ENCODE measurements at regions not wholly inside any gene's neighbourhood (a gene's known extent, or its start where the extent isn't known, plus 50 kb on each side); places are given as distances from the start of the nearest gene placed in this dataset.
A peak's percentile ranks its signal among the peaks of the same experiment; 100 is the strongest.
"Not testable (repeated sequence)": the region's sequence is repeated elsewhere in the genome, so short reads cannot be mapped to it uniquely, and the experiment has no call there.

GRCh38 chr5:92271750-92272149 lies 888.6 kb upstream of the ARRDC3 start:
- H4K8ac ChIP-seq (ENCODE audit: low read depth, low read length); H3K4ac ChIP-seq (ENCODE audit: low read length); H3K9me3 ChIP-seq (replicated peaks in 1 of 2; ENCODE audit: control insufficient read depth in 2 of 2, insufficient read depth in 1 of 2, low read depth in 1 of 2, low read length in 2 of 2); H3K4me2 ChIP-seq (ENCODE audit: insufficient read depth, low read length, poor library complexity, severe bottlenecking); H2AFZ ChIP-seq (ENCODE audit: low read length); H3K36me3 ChIP-seq (replicated peaks in 1 of 2; ENCODE audit: control insufficient read depth in 2 of 2, insufficient read depth in 2 of 2, low read length in 2 of 2); H3K4me3 ChIP-seq (ENCODE audit: low read length in 2 of 2); H2BK12ac ChIP-seq (ENCODE audit: low read length); H2AK5ac ChIP-seq (ENCODE audit: low read depth, low read length); H2BK120ac ChIP-seq (ENCODE audit: low read depth, low read length); DNase-seq (ENCODE audit: low spot score); H2BK15ac ChIP-seq (ENCODE audit: low read length); H3K79me1 ChIP-seq (ENCODE audit: low read depth, low read length); H2BK5ac ChIP-seq (ENCODE audit: low read length); H3K18ac ChIP-seq (ENCODE audit: low read length); H3K14ac ChIP-seq (ENCODE audit: low read length); H3K23ac ChIP-seq (ENCODE audit: low read depth, low read length, poor library complexity); H4K91ac ChIP-seq (ENCODE audit: low read depth, low read length, poor library complexity); H3K4me1 ChIP-seq (ENCODE audit: control insufficient read depth in 2 of 2, insufficient read depth in 1 of 2, low read depth in 1 of 2, low read length in 2 of 2); H3K27ac ChIP-seq (replicated peaks; ENCODE audit: low read length); H3K27me3 ChIP-seq (ENCODE audit: control insufficient read depth in 3 of 3, insufficient read depth in 3 of 3, low read depth in 1 of 3, low read length in 3 of 3); H3K9ac ChIP-seq (ENCODE audit: low read depth, low read length, poor library complexity): not testable (repeated sequence)
- no CpG with 5 or more reads among the region's 1 CpG for WGBS, 2 donors (ENCODE audit: extremely low coverage in 2 of 2, insufficient read length in 2 of 2, insufficient replicate concordance in 1 of 2)

GRCh38 chr5:92268343-92268742 lies 885.2 kb upstream of the ARRDC3 start:
- Histone ChIP-seq H3K23ac (ENCODE audit: low read depth, low read length, poor library complexity) (peak overlapping the region; percentile 81), H3K4me2 (ENCODE audit: insufficient read depth, low read length, poor library complexity, severe bottlenecking) (no peak overlapping the region), H2AFZ (ENCODE audit: low read length) (no peak overlapping the region), H3K9me3 (replicated peaks in 1 of 2; ENCODE audit: control insufficient read depth in 2 of 2, insufficient read depth in 1 of 2, low read depth in 1 of 2, low read length in 2 of 2) (no peaks in the 10 kb centered on the region), H2BK5ac (ENCODE audit: low read length) (no peak overlapping the region), H3K36me3 (replicated peaks in 1 of 2; ENCODE audit: control insufficient read depth in 2 of 2, insufficient read depth in 2 of 2, low read length in 2 of 2) (no peaks in the 10 kb centered on the region), H4K91ac (ENCODE audit: low read depth, low read length, poor library complexity) (peak overlapping the region; percentile 40), H3K4me3 (ENCODE audit: low read length in 2 of 2) (no peak overlapping the region), H3K27me3 (ENCODE audit: control insufficient read depth in 3 of 3, insufficient read depth in 3 of 3, low read depth in 1 of 3, low read length in 3 of 3) (no peaks in the 10 kb centered on the region), H3K79me1 (ENCODE audit: low read depth, low read length) (no peaks in the 10 kb centered on the region), H2BK120ac (ENCODE audit: low read depth, low read length) (no peak overlapping the region), H3K4ac (ENCODE audit: low read length) (no peak overlapping the region), H2BK15ac (ENCODE audit: low read length) (no peak overlapping the region), H4K8ac (ENCODE audit: low read depth, low read length) (no peak overlapping the region), H2AK5ac (ENCODE audit: low read depth, low read length) (no peak overlapping the region), H3K18ac (ENCODE audit: low read length) (peak overlapping the region; percentile 77), H3K27ac (replicated peaks; ENCODE audit: low read length) (no peak overlapping the region), H2BK12ac (ENCODE audit: low read length) (no peak overlapping the region), H3K14ac (ENCODE audit: low read length) (peak overlapping the region; percentile 90), H3K4me1 (ENCODE audit: control insufficient read depth in 2 of 2, insufficient read depth in 1 of 2, low read depth in 1 of 2, low read length in 2 of 2) (no peaks in the 10 kb centered on the region), H3K9ac (ENCODE audit: low read depth, low read length, poor library complexity) (peak overlapping the region; percentile 73)
- DNase-seq (ENCODE audit: low spot score), result no peak
- WGBS, 2 donors (ENCODE audit: extremely low coverage in 2 of 2, insufficient read length in 2 of 2, insufficient replicate concordance in 1 of 2), result no CpG with 5 or more reads among the region's 6 CpGs

- Histone ChIP-seq H3K27me3 (ENCODE audit: control insufficient read depth in 3 of 3, insufficient read depth in 3 of 3, low read depth in 1 of 3, low read length in 3 of 3) (no peaks in the 10 kb centered on the region), H3K23ac (ENCODE audit: low read depth, low read length, poor library complexity) (no peak overlapping the region), H3K4me3 (ENCODE audit: low read length in 2 of 2) (no peak overlapping the region), H3K4me2 (ENCODE audit: insufficient read depth, low read length, poor library complexity, severe bottlenecking) (no peak overlapping the region), H2BK12ac (ENCODE audit: low read length) (no peak overlapping the region), H2BK5ac (ENCODE audit: low read length) (no peak overlapping the region), H2BK120ac (ENCODE audit: low read depth, low read length) (no peak overlapping the region), H3K14ac (ENCODE audit: low read length) (no peak overlapping the region), H2AK5ac (ENCODE audit: low read depth, low read length) (no peak overlapping the region), H3K9me3 (replicated peaks in 1 of 2; ENCODE audit: control insufficient read depth in 2 of 2, insufficient read depth in 1 of 2, low read depth in 1 of 2, low read length in 2 of 2) (no peaks in the 10 kb centered on the region), H3K18ac (ENCODE audit: low read length) (peak overlapping the region; percentile 6), H3K79me1 (ENCODE audit: low read depth, low read length) (no peaks in the 10 kb centered on the region), H4K8ac (ENCODE audit: low read depth, low read length) (no peak overlapping the region), H3K9ac (ENCODE audit: low read depth, low read length, poor library complexity) (no peak overlapping the region), H3K4me1 (ENCODE audit: control insufficient read depth in 2 of 2, insufficient read depth in 1 of 2, low read depth in 1 of 2, low read length in 2 of 2) (no peaks in the 10 kb centered on the region), H3K36me3 (replicated peaks in 1 of 2; ENCODE audit: control insufficient read depth in 2 of 2, insufficient read depth in 2 of 2, low read length in 2 of 2) (no peaks in the 10 kb centered on the region), H2BK15ac (ENCODE audit: low read length) (no peak overlapping the region), H3K27ac (replicated peaks; ENCODE audit: low read length) (no peak overlapping the region), H4K91ac (ENCODE audit: low read depth, low read length, poor library complexity) (no peak overlapping the region), H3K4ac (ENCODE audit: low read length) (no peak overlapping the region), H2AFZ (ENCODE audit: low read length) (no peak overlapping the region)
- no peak for DNase-seq (ENCODE audit: low spot score)
- WGBS, 2 donors (ENCODE audit: extremely low coverage in 2 of 2, insufficient read length in 2 of 2, insufficient replicate concordance in 1 of 2), result no CpG with 5 or more reads among the region's 4 CpGs
These were observed 884.7 kb upstream of the ARRDC3 start for GRCh38 chr5:92267830-92268229.

DNA sequence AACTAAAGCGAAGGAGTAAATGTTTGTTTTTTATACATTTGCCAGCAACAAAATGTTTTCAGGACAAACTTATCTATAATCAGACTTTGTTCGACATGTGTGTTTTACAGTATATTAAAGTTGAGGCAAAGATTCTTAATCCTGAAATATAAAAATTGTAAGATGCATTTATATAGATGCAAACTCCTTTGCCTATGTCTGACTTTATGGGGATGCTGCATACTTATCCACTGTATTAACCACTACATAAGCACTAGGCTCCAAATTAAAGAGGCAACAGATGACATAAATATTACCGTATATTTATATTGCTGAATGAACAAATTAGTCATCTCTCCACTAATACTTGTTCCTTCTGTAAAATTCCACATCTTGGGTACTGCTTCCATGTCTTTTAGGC lies 882.7 kb upstream of the ARRDC3 start:
- Histone ChIP-seq H2BK15ac (ENCODE audit: low read length) (no peak overlapping the region), H3K27me3 (ENCODE audit: control insufficient read depth in 3 of 3, insufficient read depth in 3 of 3, low read depth in 1 of 3, low read length in 3 of 3) (no peaks in the 10 kb centered on the region), H3K14ac (ENCODE audit: low read length) (no peak overlapping the region), H3K4me1 (ENCODE audit: control insufficient read depth in 2 of 2, insufficient read depth in 1 of 2, low read depth in 1 of 2, low read length in 2 of 2) (no peaks in the 10 kb centered on the region), H2BK5ac (ENCODE audit: low read length) (no peak overlapping the region), H3K9ac (ENCODE audit: low read depth, low read length, poor library complexity) (no peak overlapping the region), H2AK5ac (ENCODE audit: low read depth, low read length) (no peak overlapping the region), H3K36me3 (replicated peaks in 1 of 2; ENCODE audit: control insufficient read depth in 2 of 2, insufficient read depth in 2 of 2, low read length in 2 of 2) (no peaks in the 10 kb centered on the region), H2BK120ac (ENCODE audit: low read depth, low read length) (no peak overlapping the region), H3K4me3 (ENCODE audit: low read length in 2 of 2) (no peak overlapping the region), H3K18ac (ENCODE audit: low read length) (no peak overlapping the region), H3K79me1 (ENCODE audit: low read depth, low read length) (no peaks in the 10 kb centered on the region), H2BK12ac (ENCODE audit: low read length) (no peak overlapping the region), H4K8ac (ENCODE audit: low read depth, low read length) (no peak overlapping the region), H3K27ac (replicated peaks; ENCODE audit: low read length) (no peak overlapping the region), H3K4ac (ENCODE audit: low read length) (no peak overlapping the region), H3K9me3 (replicated peaks in 1 of 2; ENCODE audit: control insufficient read depth in 2 of 2, insufficient read depth in 1 of 2, low read depth in 1 of 2, low read length in 2 of 2) (no peaks in the 10 kb centered on the region), H3K4me2 (ENCODE audit: insufficient read depth, low read length, poor library complexity, severe bottlenecking) (no peak overlapping the region), H4K91ac (ENCODE audit: low read depth, low read length, poor library complexity) (no peak overlapping the region), H2AFZ (ENCODE audit: low read length) (no peak overlapping the region), H3K23ac (ENCODE audit: low read depth, low read length, poor library complexity) (no peak overlapping the region)
- DNase-seq (ENCODE audit: low spot score), result no peak
- no CpG with 5 or more reads among the region's 3 CpGs for WGBS, 2 donors (ENCODE audit: extremely low coverage in 2 of 2, insufficient read length in 2 of 2, insufficient replicate concordance in 1 of 2)

All from neuronal stem cell (in vitro differentiated cells).